CD4-positive, alpha-beta T cell (primary cell): ENCODE measurements at regions not wholly inside any gene's neighbourhood (a gene's known extent, or its start where the extent isn't known, plus 50 kb on each side); places are given as distances from the start of the nearest gene placed in this dataset.

Source experiments
- ATAC-seq: fragments of 200-7000 bp; cut with Tn5 transposase; one replicate; pipeline ENCODE4 v1.10.0; 2022; ENCODE audit warnings: mild to moderate bottlenecking; ENCODE audit not compliant: poor library complexity
- CTCF ChIA-PET: fragments of 350-600 bp; sonication (Branson Sonifier 250); formaldehyde crosslinking; loops from one replicate; lab custom pipeline; 2021; ENCODE audit warnings: antibody characterized with exemption, inconsistent platforms; lab: Charles Lee
- POLR2A ChIA-PET: fragments of 350-600 bp; sonication (Branson Sonifier 250); formaldehyde crosslinking; loops from one replicate; lab custom pipeline; 2021; ENCODE audit warnings: antibody characterized with exemption, inconsistent platforms; lab: Charles Lee
- DNase-seq, 14 experiments: peaks; one replicate each; pipeline ENCODE4 v3.0.0-alpha.2; 2013 to 2020; ENCODE audit warnings: mixed read lengths in 2 of 14
- H3K27ac ChIP-seq, 2 donors: one replicate each; pipeline versions ENCODE4 v1.5.1 to v1.7.0; 2013; ENCODE audit warnings: low read length in 2 of 2, low read depth in 1 of 2, mild to moderate bottlenecking in 1 of 2
- H3K27me3 ChIP-seq, 2 experiments: 1 replicate in 1 of 2; 2 replicates in 1 of 2; pipeline versions ENCODE4 v1.6.1 to v1.7.0; 2013; ENCODE audit warnings: low read length in 2 of 2, control low read depth in 1 of 2, mild to moderate bottlenecking in 1 of 2, moderate library complexity in 1 of 2; ENCODE audit not compliant: insufficient read depth in 2 of 2, control insufficient read depth in 1 of 2
- H3K36me3 ChIP-seq: one replicate; pipeline ENCODE4 v1.6.1; 2013; ENCODE audit warnings: low read length, control low read depth; ENCODE audit not compliant: insufficient read depth
- H3K4me1 ChIP-seq: one replicate; pipeline ENCODE4 v1.6.1; 2013; ENCODE audit warnings: low read length, control low read depth; ENCODE audit not compliant: insufficient read depth
- H3K4me3 ChIP-seq: one replicate; pipeline ENCODE4 v1.5.1; 2013; ENCODE audit warnings: mild to moderate bottlenecking, low read length, moderate library complexity
- H3K9me3 ChIP-seq, 2 experiments: 1 replicate in 1 of 2; 2 replicates in 1 of 2; pipeline versions ENCODE4 v1.6.1 to v1.7.0; 2013; ENCODE audit warnings: low read length in 2 of 2, mild to moderate bottlenecking in 2 of 2, control low read depth in 1 of 2, moderate library complexity in 1 of 2; ENCODE audit not compliant: control insufficient read depth in 1 of 2, insufficient read depth in 1 of 2
- H3K27ac Mint-ChIP-seq: one replicate; pipeline ENCODE4 v1.8.0; 2020; ENCODE audit warnings: mixed read lengths
- H3K27me3 Mint-ChIP-seq: one replicate; pipeline ENCODE4 v1.8.0; 2021; ENCODE audit warnings: mixed read lengths
- H3K36me3 Mint-ChIP-seq: one replicate; pipeline ENCODE4 v1.8.0; 2021; ENCODE audit warnings: low read depth, mixed read lengths
- H3K4me1 Mint-ChIP-seq: one replicate; pipeline ENCODE4 v1.8.0; 2021; ENCODE audit warnings: low read depth, mixed read lengths
- H3K4me3 Mint-ChIP-seq: one replicate; pipeline ENCODE4 v1.8.0; 2020; ENCODE audit warnings: mild to moderate bottlenecking, mixed read lengths
- H3K9me3 Mint-ChIP-seq: one replicate; pipeline ENCODE4 v1.8.0; 2020; ENCODE audit warnings: mixed read lengths
- CTCF ChIP-seq: fragments of 200-600 bp; IDR thresholded peaks from one replicate; pipeline ENCODE4 v1.8.0; 2022; ENCODE audit warnings: antibody characterized with exemption, mild to moderate bottlenecking
- intact Hi-C, 2 experiments: fragments of 100-400 bp; cut with DNase I in 1 of 2; cut with micrococcal nuclease in 1 of 2; formaldehyde crosslinking; loops; one replicate each; pipeline versions ENCODE4 v1.15.1 to v1.9.0; 2023 to 2025; cut with DNase I, micrococcal nuclease

GRCh38 chr15:81869161-81869954 is 176.5 kb downstream of the MEX3B start:
- CTCF ChIA-PET = no interaction called here
- H3K4me3 ChIP-seq = no peak overlapping the region
- POLR2A ChIA-PET = no interaction called here
- ATAC-seq (no peak), DNase-seq (no peak)
- TF ChIP-seq CTCF = no peak
- H3K36me3 Mint-ChIP-seq = no peaks in the 10 kb centered on the region
- H3K27ac Mint-ChIP-seq = no peak overlapping the region
- H3K27me3 Mint-ChIP-seq = peaks cover 10% of the 10 kb centered on the region
- H3K9me3 Mint-ChIP-seq = no peaks in the 10 kb centered on the region
- intact Hi-C loops = no loop called here
- no peaks in the 10 kb centered on the region for H3K36me3 ChIP-seq
- H3K27ac ChIP-seq = no peak overlapping the region
- H3K4me3 Mint-ChIP-seq = no peak overlapping the region
- H3K4me1 ChIP-seq = no peaks in the 10 kb centered on the region
- H3K27me3 ChIP-seq = no peaks in the 10 kb centered on the region
- no peaks in the 10 kb centered on the region for H3K9me3 ChIP-seq
- H3K4me1 Mint-ChIP-seq = no peaks in the 10 kb centered on the region

DNA sequence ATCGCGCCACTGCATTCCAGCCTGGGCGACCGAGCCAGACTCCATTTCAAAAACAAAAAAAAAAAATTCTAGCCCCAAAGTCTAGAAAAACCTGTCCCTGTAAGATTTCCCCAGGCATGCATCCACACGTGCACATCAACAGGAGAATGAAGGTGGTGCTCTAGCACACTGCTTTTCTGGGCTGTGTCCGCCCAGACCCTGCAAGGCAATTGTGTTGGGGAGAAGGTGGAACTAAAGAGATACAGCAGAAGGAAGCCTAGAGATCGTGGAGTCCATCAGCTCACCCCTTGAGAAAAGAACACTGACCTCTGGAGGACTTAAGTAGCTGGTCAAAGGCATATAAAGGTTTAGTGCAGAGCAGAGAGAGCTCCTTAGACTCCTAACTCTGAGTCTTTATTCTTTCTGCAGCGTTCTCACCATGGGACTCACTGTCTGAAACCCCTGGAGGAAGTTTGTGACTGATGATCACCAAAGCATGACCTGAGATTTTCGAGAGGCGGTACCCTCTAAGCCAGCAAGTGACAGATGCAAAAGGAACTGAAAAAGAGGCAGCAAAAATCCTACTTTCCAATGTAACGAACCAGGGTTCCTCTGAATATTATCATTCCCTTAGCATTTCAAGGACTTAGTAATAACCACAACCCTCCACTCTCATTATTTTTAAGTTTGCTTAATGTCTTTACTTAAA is 179.8 kb downstream of the MEX3B start:
- ChIA-PET POLR2A (no interaction called here), CTCF (no interaction called here)
- no peaks in the 10 kb centered on the region for H3K27me3 ChIP-seq
- H3K36me3 Mint-ChIP-seq = no peaks in the 10 kb centered on the region
- no peaks in the 10 kb centered on the region for H3K4me1 Mint-ChIP-seq
- no peak overlapping the region for H3K27ac ChIP-seq
- DNase-seq = no peak
- H3K27ac Mint-ChIP-seq = no peak overlapping the region
- no peak overlapping the region for H3K4me3 Mint-ChIP-seq
- no peaks in the 10 kb centered on the region for H3K36me3 ChIP-seq
- H3K9me3 ChIP-seq = no peaks in the 10 kb centered on the region
- H3K9me3 Mint-ChIP-seq = no peaks in the 10 kb centered on the region
- ATAC-seq = no peak
- intact Hi-C loops = no loop called here
- peaks cover 10% of the 10 kb centered on the region for H3K27me3 Mint-ChIP-seq
- TF ChIP-seq CTCF = no peak
- no peak overlapping the region for H3K4me3 ChIP-seq
- H3K4me1 ChIP-seq = no peaks in the 10 kb centered on the region

- CTCF ChIA-PET = no interaction called here
- Mint-ChIP-seq H3K27me3 (peaks cover 5% of the 10 kb centered on the region), H3K4me1 (no peaks in the 10 kb centered on the region), H3K27ac (no peak overlapping the region), H3K4me3 (no peak overlapping the region), H3K36me3 (no peaks in the 10 kb centered on the region), H3K9me3 (no peaks in the 10 kb centered on the region)
- peaks cover 0 to 2% of the 10 kb centered on the region in 2 experiments for H3K27me3 ChIP-seq
- ATAC-seq (no peak), DNase-seq (no peak)
- H3K36me3 ChIP-seq = no peaks in the 10 kb centered on the region
- intact Hi-C loops = no loop called here
- no peak overlapping the region for H3K4me3 ChIP-seq
- H3K27ac ChIP-seq = no peak overlapping the region
- H3K9me3 ChIP-seq = no peaks in the 10 kb centered on the region
- no peak for TF ChIP-seq CTCF
- POLR2A ChIA-PET = no interaction called here
- H3K4me1 ChIP-seq = no peaks in the 10 kb centered on the region
These were observed 182.7 kb downstream of the MEX3B start for GRCh38 chr15:81863162-81863561.
